ENCODE measurements at regions not wholly inside any gene's neighbourhood (a gene's known extent, or its start where the extent isn't known, plus 50 kb on each side); places are given as distances from the start of the nearest gene placed in this dataset.

- no peak for TF ChIP-seq CTCF (IDR thresholded peaks at IDR 0.05; ENCODE audit: low read depth, low read length, missing control alignments)
- no peak for DNase-seq (ENCODE audit: extremely low read depth, low read depth)
- no peak overlapping the region for H3K4me3 ChIP-seq (replicated peaks; ENCODE audit: low read depth, low read length)
Measured at GRCh38 chr10:123462246-123462645, 203.9 kb upstream of the GPR26 start.

- no peak for DNase-seq (ENCODE audit: extremely low read depth, low read depth)
- no peak for TF ChIP-seq CTCF (IDR thresholded peaks at IDR 0.05; ENCODE audit: low read depth, low read length, missing control alignments)
Measured at GRCh38 chr10:123462756-123463155, 203.4 kb upstream of the GPR26 start.

GRCh38 chr10:123463181-123463580, 203.0 kb upstream of the GPR26 start:
- no peak overlapping the region for H3K4me3 ChIP-seq (replicated peaks; ENCODE audit: low read depth, low read length)
- DNase-seq (ENCODE audit: extremely low read depth, low read depth): no peak
- no peak for TF ChIP-seq CTCF (IDR thresholded peaks at IDR 0.05; ENCODE audit: low read depth, low read length, missing control alignments)

More at GRCh38 chr10:123462756-123463155, 203.4 kb upstream of the GPR26 start:
- no peak overlapping the region for H3K4me3 ChIP-seq (replicated peaks; ENCODE audit: low read depth, low read length)

- no peak for TF ChIP-seq CTCF (IDR thresholded peaks at IDR 0.05; ENCODE audit: low read depth, low read length, missing control alignments)
Measured at GRCh38 chr10:123463698-123464097, 202.5 kb upstream of the GPR26 start.

GRCh38 chr10:123464430-123465323, 201.5 kb upstream of the GPR26 start:
- no peak for DNase-seq (ENCODE audit: extremely low read depth, low read depth)
- no peak overlapping the region for H3K4me3 ChIP-seq (replicated peaks; ENCODE audit: low read depth, low read length)
- TF ChIP-seq CTCF (IDR thresholded peaks at IDR 0.05; ENCODE audit: low read depth, low read length, missing control alignments): no peak

More at GRCh38 chr10:123463698-123464097, 202.5 kb upstream of the GPR26 start:
- no peak overlapping the region for H3K4me3 ChIP-seq (replicated peaks; ENCODE audit: low read depth, low read length)
- no peak for DNase-seq (ENCODE audit: extremely low read depth, low read depth)

- H3K4me3 ChIP-seq (replicated peaks; ENCODE audit: low read depth, low read length): no peak overlapping the region
- no peak for DNase-seq (ENCODE audit: extremely low read depth, low read depth)
- TF ChIP-seq CTCF (IDR thresholded peaks at IDR 0.05; ENCODE audit: low read depth, low read length, missing control alignments): no peak
Measured at GRCh38 chr10:123470336-123470921, 195.7 kb upstream of the GPR26 start.

Data from HFF-Myc (cell line).